Lung (tissue), 11 donors: ENCODE measurements at regions not wholly inside any gene's neighbourhood (a gene's known extent, or its start where the extent isn't known, plus 50 kb on each side); places are given as distances from the start of the nearest gene placed in this dataset.

Source experiments
- ATAC-seq: fragments of 200-7000 bp; cut with Tn5 transposase; one replicate; pipeline ENCODE4 v1.9.1; 2020; ENCODE audit warnings: moderate number of reproducible peaks; ENCODE audit not compliant: insufficient read depth, low FRiP score
- DNase-seq, 3 donors: peaks; one replicate each; pipeline ENCODE4 v3.0.0-alpha.2; 2013 to 2017
- H3K27ac ChIP-seq, 2 donors: one replicate each; pipeline ENCODE4 v1.5.1; 2013; ENCODE audit warnings: mild to moderate bottlenecking in 2 of 2, moderate library complexity in 2 of 2, control low read depth in 1 of 2, inconsistent platforms in 1 of 2, low read depth in 1 of 2, low read length in 1 of 2
- H3K27me3 ChIP-seq, 3 donors: one replicate each; pipeline ENCODE4 v1.5.1; 2013; ENCODE audit warnings: low read length in 2 of 3; ENCODE audit not compliant: control insufficient read depth in 3 of 3, insufficient read depth in 3 of 3
- H3K36me3 ChIP-seq, 4 donors: one replicate each; pipeline ENCODE4 v1.5.1; 2013; ENCODE audit warnings: low read length in 4 of 4, mild to moderate bottlenecking in 1 of 4, moderate library complexity in 1 of 4; ENCODE audit not compliant: control insufficient read depth in 4 of 4, insufficient read depth in 4 of 4
- H3K4me1 ChIP-seq, 5 donors: one replicate each; pipeline ENCODE4 v1.5.1; 2013; ENCODE audit warnings: low read length in 5 of 5, mild to moderate bottlenecking in 2 of 5, moderate library complexity in 1 of 5; ENCODE audit not compliant: control insufficient read depth in 5 of 5, insufficient read depth in 5 of 5
- H3K4me3 ChIP-seq: one replicate; pipeline ENCODE4 v1.5.1; 2013; ENCODE audit warnings: mild to moderate bottlenecking, control low read depth, moderate library complexity
- H3K9ac ChIP-seq, 2 donors: one replicate each; pipeline ENCODE4 v1.5.1; 2013; ENCODE audit warnings: low read length in 2 of 2, control low read depth in 1 of 2; ENCODE audit not compliant: insufficient read depth in 1 of 2
- H3K9me3 ChIP-seq, 4 donors: one replicate each; pipeline ENCODE4 v1.5.1; 2013; ENCODE audit warnings: low read length in 3 of 4, mild to moderate bottlenecking in 1 of 4, moderate library complexity in 1 of 4; ENCODE audit not compliant: control insufficient read depth in 4 of 4, insufficient read depth in 3 of 4
- CTCF ChIP-seq: IDR thresholded peaks from 2 replicates; pipeline ENCODE4 v1.5.1; 2012; ENCODE audit warnings: mild to moderate bottlenecking; ENCODE audit errors: control extremely low read depth, extremely low read depth
- WGBS, 2 donors: extraction: QIAGEN DNeasy Blood & Tissue Kit; methylation state at CpG; one replicate each; pipeline ENCODE4 v1.1.7; 2013; 5-methylcytosine and 5-hydroxymethylcytosine counted together
- donor health status: control.
- donor health status: control.
- donor health status: Bipolar disorder and iron deficiency.
- donor health status: healthy.
- donor health status: DM: yes; HTN: yes; CAD: no.

DNA sequence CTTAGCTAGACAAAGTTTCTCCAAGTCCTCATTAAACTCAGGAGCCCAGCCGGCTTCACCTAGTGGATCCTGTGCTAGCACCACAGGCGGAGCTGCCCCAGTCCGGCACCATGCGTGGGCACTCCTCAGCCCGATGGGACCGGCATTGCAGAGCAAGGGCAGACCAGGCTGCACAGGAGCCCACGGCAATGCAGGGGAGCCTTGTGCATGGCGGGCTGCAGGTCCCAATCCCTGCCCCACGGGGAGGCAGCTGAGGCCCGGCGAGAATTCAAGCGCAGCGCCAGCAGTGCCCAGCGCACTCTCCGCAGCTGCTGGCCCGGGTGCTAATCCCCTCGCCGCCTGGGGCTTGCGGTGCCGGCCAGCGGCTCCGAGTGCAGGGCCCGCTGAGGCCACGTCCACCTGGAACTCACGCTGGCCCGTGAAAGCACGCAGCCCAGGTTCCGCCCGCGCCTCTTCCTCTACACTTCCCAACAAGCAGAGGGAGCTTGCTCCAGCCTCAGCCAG lies 292.3 kb upstream of the EYS start:
- ATAC-seq, result no peak
- Histone ChIP-seq H3K36me3 (no peaks in the 10 kb centered on the region), H3K27ac (no peak overlapping the region), H3K9me3 (peaks cover 0 to 6% (median 0%) of the 10 kb centered on the region in 4 donors), H3K27me3 (no peaks in the 10 kb centered on the region), H3K4me3 (no peak overlapping the region), H3K9ac (no peak overlapping the region), H3K4me1 (peaks cover 0 to 3% (median 0%) of the 10 kb centered on the region in 5 donors)
- no peak for DNase-seq
- 93 to 98% methylated on average over 30 of the region's 30 CpGs for WGBS, 2 donors
- no peak for TF ChIP-seq CTCF

- DNase-seq, result peak in 1 of 3 donors; percentile 6
- TF ChIP-seq CTCF, result no peak
- Histone ChIP-seq H3K27me3 (no peaks in the 10 kb centered on the region), H3K36me3 (no peaks in the 10 kb centered on the region), H3K4me3 (no peak overlapping the region), H3K27ac (no peak overlapping the region), H3K9me3 (peaks cover 0 to 6% (median 0%) of the 10 kb centered on the region in 4 donors), H3K4me1 (peaks cover 0 to 3% (median 0%) of the 10 kb centered on the region in 5 donors), H3K9ac (no peak overlapping the region)
- no peak for ATAC-seq
- WGBS, 2 donors, result 97% methylated on average over 19 of the region's 19 CpGs
Observed at GRCh38 chr6:65998544-65998943, 291.5 kb upstream of the EYS start.

- ATAC-seq (no peak), DNase-seq (no peak)
- no peak for TF ChIP-seq CTCF
- Histone ChIP-seq H3K27ac (no peak overlapping the region), H3K36me3 (no peaks in the 10 kb centered on the region), H3K4me1 (peaks cover 0 to 3% (median 0%) of the 10 kb centered on the region in 5 donors), H3K9me3 (peaks cover 0 to 6% (median 0%) of the 10 kb centered on the region in 4 donors), H3K27me3 (no peaks in the 10 kb centered on the region), H3K9ac (no peak overlapping the region), H3K4me3 (no peak overlapping the region)
- WGBS, 2 donors, result 47 to 68% methylated on average over 1 of the region's 1 CpG
Observed at GRCh38 chr6:65997539-65997938, 290.5 kb upstream of the EYS start.

DNA sequence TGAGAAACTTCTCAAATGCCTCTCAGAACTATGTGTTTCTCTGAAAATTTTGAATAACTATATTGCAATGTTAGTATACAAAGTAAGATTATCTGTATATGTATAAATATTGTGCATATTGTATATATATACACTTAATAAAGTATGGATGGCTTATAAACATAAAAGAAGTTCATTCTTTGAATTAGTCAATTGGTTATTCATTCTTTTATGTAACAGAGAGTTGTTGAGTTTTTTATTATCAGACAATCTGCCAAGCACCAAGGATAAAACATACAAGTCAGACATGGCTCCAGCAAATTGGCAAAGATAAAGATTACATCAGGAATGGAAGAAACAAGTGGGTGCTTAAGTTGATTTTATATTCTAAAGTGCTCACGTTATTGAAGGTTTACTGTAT lies 289.1 kb upstream of the EYS start:
- H3K4me3 ChIP-seq, result no peak overlapping the region
- no peak for TF ChIP-seq CTCF
- ATAC-seq (no peak), DNase-seq (peak in 2 of 3 donors; percentile 67 to 75)
- H3K9ac ChIP-seq, result no peak overlapping the region
- H3K4me1 ChIP-seq, result peaks cover 0 to 3% (median 0%) of the 10 kb centered on the region in 5 donors
- 69 to 73% methylated on average over 1 of the region's 1 CpG for WGBS, 2 donors
- H3K27ac ChIP-seq, result no peak overlapping the region
- peaks cover 0 to 6% (median 0%) of the 10 kb centered on the region in 4 donors for H3K9me3 ChIP-seq
- no peaks in the 10 kb centered on the region for H3K36me3 ChIP-seq
- H3K27me3 ChIP-seq, result no peaks in the 10 kb centered on the region
